DOHH2 (cell line): ENCODE measurements at regions not wholly inside any gene's neighbourhood (a gene's known extent, or its start where the extent isn't known, plus 50 kb on each side); places are given as distances from the start of the nearest gene placed in this dataset.

Source experiments
- H3F3A ChIP-seq: fragments of 200-600 bp; sonication (generic), shearing (Covaris generic); 2 replicates; pipeline ENCODE4 v1.6.0; 2016; ENCODE audit warnings: antibody characterized with exemption, mild to moderate bottlenecking; ENCODE audit not compliant: control insufficient read depth, insufficient read depth
- H3K27ac ChIP-seq: fragments of 200-600 bp; sonication (generic); 2 replicates; pipeline ENCODE4 v1.5.1; 2014; ENCODE audit warnings: low read depth, mild to moderate bottlenecking, low read length, moderate library complexity
- H3K27me3 ChIP-seq: fragments of 200-600 bp; sonication (generic); 2 replicates; pipeline ENCODE4 v1.6.1; 2014; ENCODE audit warnings: mild to moderate bottlenecking, low read length, mixed read lengths; ENCODE audit not compliant: control insufficient read depth
- H3K36me3 ChIP-seq: fragments of 200-600 bp; sonication (generic); 2 replicates; pipeline ENCODE4 v1.6.1; 2014; ENCODE audit warnings: mild to moderate bottlenecking, low read length, moderate library complexity, mixed read lengths; ENCODE audit not compliant: control insufficient read depth
- H3K4me1 ChIP-seq: fragments of 200-600 bp; sonication (generic); 2 replicates; pipeline ENCODE4 v1.6.1; 2014; ENCODE audit warnings: mild to moderate bottlenecking, low read length, mixed read lengths; ENCODE audit not compliant: control insufficient read depth
- H3K4me2 ChIP-seq: fragments of 200-600 bp; sonication (generic); 2 replicates; pipeline ENCODE4 v1.6.0; 2014; ENCODE audit warnings: mild to moderate bottlenecking, low read length, moderate library complexity
- H3K4me3 ChIP-seq: fragments of 200-600 bp; sonication (generic); 2 replicates; pipeline ENCODE4 v1.5.1; 2014; ENCODE audit warnings: mild to moderate bottlenecking, low read length, mixed read lengths
- H3K79me2 ChIP-seq: fragments of 200-600 bp; sonication (generic); 2 replicates; pipeline ENCODE4 v1.6.1; 2014; ENCODE audit warnings: mild to moderate bottlenecking, low read length, mixed read lengths; ENCODE audit not compliant: control insufficient read depth
- H3K9me2 ChIP-seq: fragments of 200-600 bp; sonication (generic); replicated peaks from 2 replicates; pipeline ENCODE4 v1.6.1; 2014; ENCODE audit warnings: mild to moderate bottlenecking, low read length, mixed read lengths; ENCODE audit not compliant: control insufficient read depth
- H3K9me3 ChIP-seq: fragments of 200-600 bp; sonication (generic); 2 replicates; pipeline ENCODE4 v1.6.1; 2014; ENCODE audit warnings: antibody characterized with exemption, low read length, mixed read lengths; ENCODE audit not compliant: control insufficient read depth, insufficient read depth
- H4K20me1 ChIP-seq: fragments of 200-600 bp; sonication (generic); 2 replicates; pipeline ENCODE4 v1.6.0; 2014; ENCODE audit warnings: low read depth, mild to moderate bottlenecking, antibody characterized with exemption, low read length, moderate library complexity; ENCODE audit not compliant: control insufficient read depth, insufficient read depth
- CTCF ChIP-seq: fragments of 200-600 bp; sonication (generic); IDR thresholded peaks from one replicate; pipeline ENCODE4 v1.5.1; 2014; ENCODE audit warnings: antibody characterized with exemption, mild to moderate bottlenecking, low read depth, low read length; ENCODE audit not compliant: poor library complexity, severe bottlenecking
- EZH2phosphoT487 ChIP-seq: fragments of 200-600 bp; sonication (generic); IDR thresholded peaks from 2 replicates; pipeline ENCODE4 v1.6.1; 2017; ENCODE audit warnings: borderline replicate concordance, mild to moderate bottlenecking, antibody characterized with exemption, low read length, moderate library complexity, mixed read lengths

- H3K4me1 ChIP-seq, result no peaks in the 10 kb centered on the region
- H3F3A ChIP-seq, result no peaks in the 10 kb centered on the region
- H3K79me2 ChIP-seq, result no peaks in the 10 kb centered on the region
- no peaks in the 10 kb centered on the region for H3K36me3 ChIP-seq
- TF ChIP-seq EZH2phosphoT487 (no peak), CTCF (no peak)
- no peaks in the 10 kb centered on the region for H3K9me3 ChIP-seq
- no peak overlapping the region for H3K4me2 ChIP-seq
- H3K9me2 ChIP-seq, result no peaks in the 10 kb centered on the region
- peaks cover 19% of the 10 kb centered on the region; the same call in 1 of the 2 replicates for H3K27me3 ChIP-seq
- no peak overlapping the region for H3K4me3 ChIP-seq
- no peaks in the 10 kb centered on the region for H4K20me1 ChIP-seq
- no peak overlapping the region for H3K27ac ChIP-seq
Observed at GRCh38 chr10:84603971-84604370, 275.6 kb downstream of the CCSER2 start.

GRCh38 chr10:84605802-84606201, 277.4 kb downstream of the CCSER2 start:
- no peak overlapping the region for H3K4me3 ChIP-seq
- H3K4me1 ChIP-seq, result no peaks in the 10 kb centered on the region
- peaks cover 19% of the 10 kb centered on the region; the same call in 1 of the 2 replicates for H3K27me3 ChIP-seq
- no peaks in the 10 kb centered on the region for H3K9me3 ChIP-seq
- H3F3A ChIP-seq, result no peaks in the 10 kb centered on the region
- H3K4me2 ChIP-seq, result no peak overlapping the region
- no peak overlapping the region for H3K27ac ChIP-seq
- H4K20me1 ChIP-seq, result no peaks in the 10 kb centered on the region
- H3K36me3 ChIP-seq, result no peaks in the 10 kb centered on the region
- no peak for TF ChIP-seq EZH2phosphoT487
- TF ChIP-seq CTCF, result no peak
- H3K9me2 ChIP-seq, result no peaks in the 10 kb centered on the region
- H3K79me2 ChIP-seq, result no peaks in the 10 kb centered on the region

- H3K9me3 ChIP-seq, result no peaks in the 10 kb centered on the region
- no peaks in the 10 kb centered on the region for H4K20me1 ChIP-seq
- no peaks in the 10 kb centered on the region for H3K36me3 ChIP-seq
- H3K4me3 ChIP-seq, result no peak overlapping the region
- H3K79me2 ChIP-seq, result no peaks in the 10 kb centered on the region
- no peak overlapping the region for H3K27ac ChIP-seq
- no peaks in the 10 kb centered on the region for H3F3A ChIP-seq
- no peaks in the 10 kb centered on the region for H3K9me2 ChIP-seq
- H3K4me2 ChIP-seq, result no peak overlapping the region
- H3K4me1 ChIP-seq, result no peaks in the 10 kb centered on the region
- H3K27me3 ChIP-seq, result peaks cover 19% of the 10 kb centered on the region; the same call in 1 of the 2 replicates
- no peak for TF ChIP-seq EZH2phosphoT487
- no peak for TF ChIP-seq CTCF
Observed at GRCh38 chr10:84606428-84606827, 278.0 kb downstream of the CCSER2 start.
